ENCODE measurements at regions not wholly inside any gene's neighbourhood (a gene's known extent, or its start where the extent isn't known, plus 50 kb on each side); places are given as distances from the start of the nearest gene placed in this dataset.

GRCh38 chr4:107512549-107512948, 207.5 kb downstream of the PAPSS1 start:
- no peak for DNase-seq (ENCODE audit: low read depth, low spot score)
- no peak overlapping the region for H3K4me3 ChIP-seq (replicated peaks in 1 of 3; ENCODE audit: insufficient read depth in 1 of 3, low read depth in 1 of 3, low read length in 3 of 3)
- H2AFZ ChIP-seq (ENCODE audit: low read depth, low read length), result no peak overlapping the region
- no TSS peak for BruUV-seq (replicated peaks)
- intact Hi-C loops (cut with micrococcal nuclease) (loop anchor here (10.0 kb wide), 1 partner anchor 328 kb away; no protein-coding TSS in a partner anchor), dilution Hi-C loops (cut with MboI; ENCODE audit: extremely low pct_ligation_motif_present, low sequenced_read_pairs) (no loop called here)
- H3K9me1 ChIP-seq (replicated peaks; ENCODE audit: control insufficient read depth, extremely low read depth, insufficient read depth, low read length), result no peaks in the 10 kb centered on the region
- no peak overlapping the region for H3K27ac ChIP-seq (ENCODE audit: insufficient read depth, low read depth, low read length)
- POLR2A ChIA-PET, result no interaction called here
- H3K27me3 ChIP-seq (ENCODE audit: control insufficient read depth in 2 of 2, insufficient read depth in 2 of 2, low read length in 2 of 2), result no peaks in the 10 kb centered on the region
- H3K9me3 ChIP-seq (replicated peaks; ENCODE audit: control insufficient read depth, insufficient read depth, low read length), result no peaks in the 10 kb centered on the region
- H3K9ac ChIP-seq (replicated peaks; ENCODE audit: extremely low read depth, insufficient read depth, low read length), result no peak overlapping the region
- no peaks in the 10 kb centered on the region for H3K36me3 ChIP-seq (ENCODE audit: control insufficient read depth in 2 of 2, extremely low read depth in 1 of 2, insufficient read depth in 2 of 2, low read length in 2 of 2)
- no peaks in the 10 kb centered on the region for H4K20me1 ChIP-seq (replicated peaks; ENCODE audit: control insufficient read depth, extremely low read depth, insufficient read depth, low read length)
- FAIRE-seq, result no peak
- no peaks in the 10 kb centered on the region for H3K79me2 ChIP-seq (ENCODE audit: control insufficient read depth, insufficient read depth, low read length)
- H3K4me2 ChIP-seq (ENCODE audit: insufficient read depth, low read length), result no peak overlapping the region
- H3K4me1 ChIP-seq (ENCODE audit: control insufficient read depth, extremely low read depth, insufficient read depth, low read length), result no peaks in the 10 kb centered on the region
- CTCF ChIA-PET, result no interaction called here
- TF ChIP-seq POLR2A (IDR thresholded peaks at IDR 0.05; ENCODE audit: low read depth, low read length), result no peak
- TF ChIP-seq MYC (IDR thresholded peaks at IDR 0.05; ENCODE audit: low read depth, low read length), result no peak
- TF ChIP-seq, protein P1, sequence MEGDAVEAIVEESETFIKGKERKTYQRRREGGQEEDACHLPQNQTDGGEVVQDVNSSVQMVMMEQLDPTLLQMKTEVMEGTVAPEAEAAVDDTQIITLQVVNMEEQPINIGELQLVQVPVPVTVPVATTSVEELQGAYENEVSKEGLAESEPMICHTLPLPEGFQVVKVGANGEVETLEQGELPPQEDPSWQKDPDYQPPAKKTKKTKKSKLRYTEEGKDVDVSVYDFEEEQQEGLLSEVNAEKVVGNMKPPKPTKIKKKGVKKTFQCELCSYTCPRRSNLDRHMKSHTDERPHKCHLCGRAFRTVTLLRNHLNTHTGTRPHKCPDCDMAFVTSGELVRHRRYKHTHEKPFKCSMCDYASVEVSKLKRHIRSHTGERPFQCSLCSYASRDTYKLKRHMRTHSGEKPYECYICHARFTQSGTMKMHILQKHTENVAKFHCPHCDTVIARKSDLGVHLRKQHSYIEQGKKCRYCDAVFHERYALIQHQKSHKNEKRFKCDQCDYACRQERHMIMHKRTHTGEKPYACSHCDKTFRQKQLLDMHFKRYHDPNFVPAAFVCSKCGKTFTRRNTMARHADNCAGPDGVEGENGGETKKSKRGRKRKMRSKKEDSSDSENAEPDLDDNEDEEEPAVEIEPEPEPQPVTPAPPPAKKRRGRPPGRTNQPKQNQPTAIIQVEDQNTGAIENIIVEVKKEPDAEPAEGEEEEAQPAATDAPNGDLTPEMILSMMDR (IDR thresholded peaks at IDR 0.05; ENCODE audit: extremely low read depth in 1 of 2, insufficient read depth in 1 of 2, low read depth in 1 of 2, low read length in 2 of 2), result no peak
- TF ChIP-seq FOS (IDR thresholded peaks at IDR 0.05; ENCODE audit: borderline replicate concordance, insufficient read depth, low read length), result no peak
- no peak for TF ChIP-seq POLR2AphosphoS5 (IDR thresholded peaks at IDR 0.05; ENCODE audit: insufficient read depth, low read depth, low read length)
- TF ChIP-seq, protein P2, sequence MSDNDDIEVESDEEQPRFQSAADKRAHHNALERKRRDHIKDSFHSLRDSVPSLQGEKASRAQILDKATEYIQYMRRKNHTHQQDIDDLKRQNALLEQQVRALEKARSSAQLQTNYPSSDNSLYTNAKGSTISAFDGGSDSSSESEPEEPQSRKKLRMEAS (IDR thresholded peaks at IDR 0.05; ENCODE audit: insufficient read depth, insufficient read length), result no peak
- no peak for TF ChIP-seq GATA2 (IDR thresholded peaks at IDR 0.05; ENCODE audit: insufficient read depth, insufficient read length, low read depth, low read length)
- no peak for TF ChIP-seq EZH2 (IDR thresholded peaks at IDR 0.05; ENCODE audit: borderline replicate concordance, low read depth, low read length, severe bottlenecking)
- TF ChIP-seq JUN (IDR thresholded peaks at IDR 0.05; ENCODE audit: borderline replicate concordance, insufficient read depth, insufficient read length, low read depth), result no peak
